Thyroid gland (tissue), 4 donors: ENCODE measurements at regions not wholly inside any gene's neighbourhood (a gene's known extent, or its start where the extent isn't known, plus 50 kb on each side); places are given as distances from the start of the nearest gene placed in this dataset.

Source experiments
- POLR2A ChIP-seq, 2 donors: fragments of 450-650 bp; IDR thresholded peaks; one replicate each; pipeline ENCODE4 v1.6.1; 2017; ENCODE audit warnings: antibody characterized with exemption in 2 of 2, mild to moderate bottlenecking in 2 of 2, moderate library complexity in 1 of 2
- TF ChIP-seq, protein P1 (sequence below), 6 experiments: fragments of 200-600 bp in 3 of 6; fragments of 450-650 bp in 3 of 6; sonication (generic) in 3 of 6; IDR thresholded peaks; one replicate each; pipeline ENCODE4 v1.5.1; 2016 to 2019; ENCODE audit warnings: antibody characterized with exemption in 6 of 6, mild to moderate bottlenecking in 2 of 6, inconsistent platforms in 1 of 6, moderate library complexity in 1 of 6

DNA sequence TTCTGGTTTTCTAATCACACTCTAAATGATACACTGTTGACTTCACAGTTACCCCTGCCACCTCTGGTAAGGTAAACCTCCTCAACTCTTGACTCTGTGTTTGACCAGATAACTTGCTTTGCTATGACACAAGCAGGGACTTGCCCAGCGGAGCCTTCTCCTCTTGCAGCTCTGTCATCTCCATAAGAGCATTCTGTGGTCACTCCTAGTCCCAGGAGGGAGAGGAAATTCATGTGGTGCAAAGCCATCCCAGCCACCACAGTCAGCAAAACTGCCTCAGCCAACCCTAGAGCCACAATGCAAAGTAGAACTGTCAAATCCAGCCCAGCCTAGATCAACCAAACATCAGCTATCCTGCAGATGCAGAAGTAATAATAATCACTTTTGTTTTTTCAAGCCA is 144.7 kb upstream of the GADL1 start:
- TF ChIP-seq, protein P1, sequence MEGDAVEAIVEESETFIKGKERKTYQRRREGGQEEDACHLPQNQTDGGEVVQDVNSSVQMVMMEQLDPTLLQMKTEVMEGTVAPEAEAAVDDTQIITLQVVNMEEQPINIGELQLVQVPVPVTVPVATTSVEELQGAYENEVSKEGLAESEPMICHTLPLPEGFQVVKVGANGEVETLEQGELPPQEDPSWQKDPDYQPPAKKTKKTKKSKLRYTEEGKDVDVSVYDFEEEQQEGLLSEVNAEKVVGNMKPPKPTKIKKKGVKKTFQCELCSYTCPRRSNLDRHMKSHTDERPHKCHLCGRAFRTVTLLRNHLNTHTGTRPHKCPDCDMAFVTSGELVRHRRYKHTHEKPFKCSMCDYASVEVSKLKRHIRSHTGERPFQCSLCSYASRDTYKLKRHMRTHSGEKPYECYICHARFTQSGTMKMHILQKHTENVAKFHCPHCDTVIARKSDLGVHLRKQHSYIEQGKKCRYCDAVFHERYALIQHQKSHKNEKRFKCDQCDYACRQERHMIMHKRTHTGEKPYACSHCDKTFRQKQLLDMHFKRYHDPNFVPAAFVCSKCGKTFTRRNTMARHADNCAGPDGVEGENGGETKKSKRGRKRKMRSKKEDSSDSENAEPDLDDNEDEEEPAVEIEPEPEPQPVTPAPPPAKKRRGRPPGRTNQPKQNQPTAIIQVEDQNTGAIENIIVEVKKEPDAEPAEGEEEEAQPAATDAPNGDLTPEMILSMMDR (IDR thresholded peaks at IDR 0.05) = no peak
- TF ChIP-seq POLR2A (IDR thresholded peaks at IDR 0.05) = no peak
